ENCODE measurements at regions not wholly inside any gene's neighbourhood (a gene's known extent, or its start where the extent isn't known, plus 50 kb on each side); places are given as distances from the start of the nearest gene placed in this dataset.

DNA sequence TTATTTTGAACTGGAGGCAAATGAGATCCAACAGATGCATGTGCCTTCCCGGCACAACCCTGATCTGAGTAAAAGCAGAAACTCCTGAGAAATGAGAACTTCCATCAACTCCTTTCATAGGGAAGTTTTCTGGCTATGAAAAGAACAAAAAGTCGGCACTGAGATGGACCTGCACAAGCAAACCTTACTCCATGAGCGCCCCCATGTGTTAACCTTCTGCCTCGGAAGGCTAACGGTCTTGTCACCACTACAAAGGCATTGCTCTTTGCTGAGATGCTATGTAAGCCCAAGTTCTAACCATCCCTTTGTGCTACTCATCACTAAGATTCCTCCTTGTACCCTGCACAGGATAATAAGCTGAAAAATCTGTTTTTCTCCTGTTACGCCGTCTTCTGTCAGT is 57.3 kb upstream of the SULT1C3 start:
- TF ChIP-seq EP300 (IDR thresholded peaks at IDR 0.05; ENCODE audit: borderline replicate concordance) (no peak), TAF1 (IDR thresholded peaks at IDR 0.05; ENCODE audit: low read depth) (no peak), CREB1 (IDR thresholded peaks at IDR 0.05; ENCODE audit: low read depth) (no peak), EGR1 (IDR thresholded peaks at IDR 0.05) (no peak), FOXM1 (IDR thresholded peaks at IDR 0.05; ENCODE audit: borderline replicate concordance, low read depth) (no peak), CEBPB (IDR thresholded peaks at IDR 0.05) (no peak)

Data from Ishikawa (cell line).